ENCODE measurements at regions not wholly inside any gene's neighbourhood (a gene's known extent, or its start where the extent isn't known, plus 50 kb on each side); places are given as distances from the start of the nearest gene placed in this dataset.

GRCh38 chr2:223399357-223399957, 202.7 kb downstream of the SCG2 start:
- H3K27me3 ChIP-seq = no peaks in the 10 kb centered on the region
- H3K4me1 ChIP-seq = no peaks in the 10 kb centered on the region
- intact Hi-C loops (cut with DNase I; ENCODE audit: low total_unique reads) = no loop called here
- no peak for TF ChIP-seq CTCF (IDR thresholded peaks at IDR 0.05)
- TF ChIP-seq POLR2A (IDR thresholded peaks at IDR 0.05) = no peak
- no peak for TF ChIP-seq POLR2AphosphoS5 (IDR thresholded peaks at IDR 0.05)
- DNase-seq (ENCODE audit: low spot score in 2 of 2) = no peak
- H3K27ac ChIP-seq = peak overlapping the region in 1 of 2 donors; percentile 44
- no peaks in the 10 kb centered on the region for H3K36me3 ChIP-seq
- H3K9me3 ChIP-seq = no peaks in the 10 kb centered on the region
- H3K4me3 ChIP-seq = no peak overlapping the region

GRCh38 chr2:223404616-223405015, 197.5 kb downstream of the SCG2 start:
- no peak overlapping the region for H3K4me3 ChIP-seq
- no peaks in the 10 kb centered on the region for H3K27me3 ChIP-seq
- H3K36me3 ChIP-seq = no peaks in the 10 kb centered on the region
- intact Hi-C loops (cut with DNase I; ENCODE audit: low total_unique reads) = no loop called here
- no peaks in the 10 kb centered on the region for H3K9me3 ChIP-seq
- no peak for TF ChIP-seq CTCF (IDR thresholded peaks at IDR 0.05)
- TF ChIP-seq POLR2A (IDR thresholded peaks at IDR 0.05) = no peak
- TF ChIP-seq POLR2AphosphoS5 (IDR thresholded peaks at IDR 0.05) = no peak
- no peak overlapping the region for H3K27ac ChIP-seq
- H3K4me1 ChIP-seq = no peaks in the 10 kb centered on the region
- DNase-seq (ENCODE audit: low spot score in 2 of 2) = no peak

- no peak overlapping the region for H3K27ac ChIP-seq
- H3K4me1 ChIP-seq = no peaks in the 10 kb centered on the region
- H3K9me3 ChIP-seq = no peaks in the 10 kb centered on the region
- intact Hi-C loops (cut with DNase I; ENCODE audit: low total_unique reads) = no loop called here
- H3K27me3 ChIP-seq = no peaks in the 10 kb centered on the region
- H3K4me3 ChIP-seq = no peak overlapping the region
- TF ChIP-seq CTCF (IDR thresholded peaks at IDR 0.05) (no peak), POLR2A (IDR thresholded peaks at IDR 0.05) (no peak), POLR2AphosphoS5 (IDR thresholded peaks at IDR 0.05) (peak in 1 of 3 donors; percentile 47)
- peak in 1 of 2 donors; percentile 38 for DNase-seq (ENCODE audit: low spot score in 2 of 2)
- H3K36me3 ChIP-seq = no peaks in the 10 kb centered on the region
Observed at GRCh38 chr2:223414646-223415045, 187.5 kb downstream of the SCG2 start.

GRCh38 chr2:223415071-223415470, 187.1 kb downstream of the SCG2 start:
- peak overlapping the region in 1 of 2 donors; percentile 57 for H3K27ac ChIP-seq
- TF ChIP-seq CTCF (IDR thresholded peaks at IDR 0.05) (no peak), POLR2A (IDR thresholded peaks at IDR 0.05) (no peak), POLR2AphosphoS5 (IDR thresholded peaks at IDR 0.05) (no peak)
- intact Hi-C loops (cut with DNase I; ENCODE audit: low total_unique reads) = no loop called here
- H3K9me3 ChIP-seq = no peaks in the 10 kb centered on the region
- H3K4me1 ChIP-seq = no peaks in the 10 kb centered on the region
- H3K4me3 ChIP-seq = no peak overlapping the region
- no peak for DNase-seq (ENCODE audit: low spot score in 2 of 2)
- no peaks in the 10 kb centered on the region for H3K36me3 ChIP-seq
- no peaks in the 10 kb centered on the region for H3K27me3 ChIP-seq

- Histone ChIP-seq H3K4me3 (no peak overlapping the region), H3K9me3 (no peaks in the 10 kb centered on the region), H3K27me3 (no peaks in the 10 kb centered on the region), H3K36me3 (no peaks in the 10 kb centered on the region), H3K4me1 (no peaks in the 10 kb centered on the region), H3K27ac (peak overlapping the region in 1 of 2 donors; percentile 2)
- DNase-seq (ENCODE audit: low spot score in 2 of 2) = no peak
- intact Hi-C loops (cut with DNase I; ENCODE audit: low total_unique reads) = no loop called here
- TF ChIP-seq POLR2A (IDR thresholded peaks at IDR 0.05) = no peak
- TF ChIP-seq CTCF (IDR thresholded peaks at IDR 0.05) = no peak
- TF ChIP-seq POLR2AphosphoS5 (IDR thresholded peaks at IDR 0.05) = peak in 1 of 3 donors; percentile 57
Observed at GRCh38 chr2:223416815-223417610, 185.1 kb downstream of the SCG2 start.

All from breast epithelium (tissue), 4 donors.